ENCODE measurements at regions not wholly inside any gene's neighbourhood (a gene's known extent, or its start where the extent isn't known, plus 50 kb on each side); places are given as distances from the start of the nearest gene placed in this dataset.
"Not testable (repeated sequence)": the region's sequence is repeated elsewhere in the genome, so short reads cannot be mapped to it uniquely, and the experiment has no call there.

- BruUV-seq (replicated peaks); H3K4me1 ChIP-seq (ENCODE audit: control insufficient read depth, insufficient read depth, low read length); H4K20me1 ChIP-seq (ENCODE audit: control insufficient read depth, insufficient read depth); intact Hi-C loops (cut with micrococcal nuclease; ENCODE audit: unreplicated experiment); H2AFZ ChIP-seq (ENCODE audit: control insufficient read depth, low read depth, low read length); H3K9ac ChIP-seq (ENCODE audit: control insufficient read depth, insufficient read depth, low read length); SMC1A ChIA-PET (ENCODE audit: uncharacterized antibody, unreplicated experiment); ATAC-seq; H3K4me2 ChIP-seq (ENCODE audit: control insufficient read depth, insufficient read depth); H3K4me3 ChIP-seq; CTCF ChIA-PET; H3K27ac ChIP-seq (ENCODE audit: control insufficient read depth, insufficient read depth); POLR2A ChIA-PET; H3K36me3 ChIP-seq (ENCODE audit: control insufficient read depth in 2 of 2, insufficient read depth in 2 of 2, low read length in 1 of 2); H3K9me3 ChIP-seq (replicated peaks; ENCODE audit: control insufficient read depth, insufficient read depth, low read length); H3K79me2 ChIP-seq (ENCODE audit: control insufficient read depth, insufficient read depth, low read length); RAD21 ChIA-PET (ENCODE audit: unreplicated experiment); FAIRE-seq; H3K27me3 ChIP-seq (replicated peaks in 1 of 2; ENCODE audit: control insufficient read depth in 2 of 2, insufficient read depth in 2 of 2, low read length in 1 of 2); in situ Hi-C loops (cut with MboI); DNase-seq (ENCODE audit: low read depth, low spot score): not testable (repeated sequence)
- WGBS (ENCODE audit: insufficient coverage, insufficient replicate concordance, low lambda C conversion rate, missing lambda C conversion rate): 73% methylated on average over 13 of the region's 17 CpGs
These were observed 1950.0 kb upstream of the DEFB115 start for GRCh38 chr20:29307484-29307883.

GRCh38 chr20:29308956-29309355, 1948.5 kb upstream of the DEFB115 start:
- DNase-seq (ENCODE audit: low read depth, low spot score); H3K27ac ChIP-seq (ENCODE audit: control insufficient read depth, insufficient read depth); intact Hi-C loops (cut with micrococcal nuclease; ENCODE audit: unreplicated experiment); H4K20me1 ChIP-seq (ENCODE audit: control insufficient read depth, insufficient read depth); H3K4me3 ChIP-seq; H3K9ac ChIP-seq (ENCODE audit: control insufficient read depth, insufficient read depth, low read length); in situ Hi-C loops (cut with MboI); RAD21 ChIA-PET (ENCODE audit: unreplicated experiment); H3K36me3 ChIP-seq (ENCODE audit: control insufficient read depth in 2 of 2, insufficient read depth in 2 of 2, low read length in 1 of 2); H3K79me2 ChIP-seq (ENCODE audit: control insufficient read depth, insufficient read depth, low read length); H3K9me3 ChIP-seq (replicated peaks; ENCODE audit: control insufficient read depth, insufficient read depth, low read length); ATAC-seq; H3K4me2 ChIP-seq (ENCODE audit: control insufficient read depth, insufficient read depth); FAIRE-seq; H3K27me3 ChIP-seq (replicated peaks in 1 of 2; ENCODE audit: control insufficient read depth in 2 of 2, insufficient read depth in 2 of 2, low read length in 1 of 2); CTCF ChIA-PET; H2AFZ ChIP-seq (ENCODE audit: control insufficient read depth, low read depth, low read length); SMC1A ChIA-PET (ENCODE audit: uncharacterized antibody, unreplicated experiment); H3K4me1 ChIP-seq (ENCODE audit: control insufficient read depth, insufficient read depth, low read length); POLR2A ChIA-PET; BruUV-seq (replicated peaks): not testable (repeated sequence)

- 51% methylated on average over 17 of the region's 17 CpGs for WGBS (ENCODE audit: insufficient coverage, insufficient replicate concordance, low lambda C conversion rate, missing lambda C conversion rate)
- FAIRE-seq; H3K27me3 ChIP-seq (replicated peaks in 1 of 2; ENCODE audit: control insufficient read depth in 2 of 2, insufficient read depth in 2 of 2, low read length in 1 of 2); H3K36me3 ChIP-seq (ENCODE audit: control insufficient read depth in 2 of 2, insufficient read depth in 2 of 2, low read length in 1 of 2); H3K4me1 ChIP-seq (ENCODE audit: control insufficient read depth, insufficient read depth, low read length); H3K4me2 ChIP-seq (ENCODE audit: control insufficient read depth, insufficient read depth); BruUV-seq (replicated peaks); H3K9ac ChIP-seq (ENCODE audit: control insufficient read depth, insufficient read depth, low read length); H4K20me1 ChIP-seq (ENCODE audit: control insufficient read depth, insufficient read depth); in situ Hi-C loops (cut with MboI); CTCF ChIA-PET; RAD21 ChIA-PET (ENCODE audit: unreplicated experiment); H3K9me3 ChIP-seq (replicated peaks; ENCODE audit: control insufficient read depth, insufficient read depth, low read length); H3K4me3 ChIP-seq; SMC1A ChIA-PET (ENCODE audit: uncharacterized antibody, unreplicated experiment); DNase-seq (ENCODE audit: low read depth, low spot score); ATAC-seq; H2AFZ ChIP-seq (ENCODE audit: control insufficient read depth, low read depth, low read length); intact Hi-C loops (cut with micrococcal nuclease; ENCODE audit: unreplicated experiment); H3K79me2 ChIP-seq (ENCODE audit: control insufficient read depth, insufficient read depth, low read length); H3K27ac ChIP-seq (ENCODE audit: control insufficient read depth, insufficient read depth); POLR2A ChIA-PET: not testable (repeated sequence)
These were observed 1948.0 kb upstream of the DEFB115 start for GRCh38 chr20:29309481-29309880.

- WGBS (ENCODE audit: insufficient coverage, insufficient replicate concordance, low lambda C conversion rate, missing lambda C conversion rate): 69% methylated on average over 16 of the region's 16 CpGs
- H3K4me3 ChIP-seq; SMC1A ChIA-PET (ENCODE audit: uncharacterized antibody, unreplicated experiment); H3K4me2 ChIP-seq (ENCODE audit: control insufficient read depth, insufficient read depth); in situ Hi-C loops (cut with MboI); H3K9me3 ChIP-seq (replicated peaks; ENCODE audit: control insufficient read depth, insufficient read depth, low read length); H3K27ac ChIP-seq (ENCODE audit: control insufficient read depth, insufficient read depth); ATAC-seq; H3K79me2 ChIP-seq (ENCODE audit: control insufficient read depth, insufficient read depth, low read length); DNase-seq (ENCODE audit: low read depth, low spot score); H2AFZ ChIP-seq (ENCODE audit: control insufficient read depth, low read depth, low read length); H3K4me1 ChIP-seq (ENCODE audit: control insufficient read depth, insufficient read depth, low read length); H3K36me3 ChIP-seq (ENCODE audit: control insufficient read depth in 2 of 2, insufficient read depth in 2 of 2, low read length in 1 of 2); CTCF ChIA-PET; BruUV-seq (replicated peaks); H3K9ac ChIP-seq (ENCODE audit: control insufficient read depth, insufficient read depth, low read length); POLR2A ChIA-PET; intact Hi-C loops (cut with micrococcal nuclease; ENCODE audit: unreplicated experiment); RAD21 ChIA-PET (ENCODE audit: unreplicated experiment); H4K20me1 ChIP-seq (ENCODE audit: control insufficient read depth, insufficient read depth); FAIRE-seq; H3K27me3 ChIP-seq (replicated peaks in 1 of 2; ENCODE audit: control insufficient read depth in 2 of 2, insufficient read depth in 2 of 2, low read length in 1 of 2): not testable (repeated sequence)
These were observed 1946.4 kb upstream of the DEFB115 start for GRCh38 chr20:29311046-29311445.

Measured in GM12878 (cell line).